GM21381 (cell line): ENCODE measurements at regions not wholly inside any gene's neighbourhood (a gene's known extent, or its start where the extent isn't known, plus 50 kb on each side); places are given as distances from the start of the nearest gene placed in this dataset.
"Not testable (repeated sequence)": the region's sequence is repeated elsewhere in the genome, so short reads cannot be mapped to it uniquely, and the experiment has no call there.

Source experiments
- ATAC-seq: cut with Tn5 transposase; IDR thresholded peaks from one replicate; pipeline ENCODE4 v1.9.1; 2021; ENCODE audit warnings: mild to moderate bottlenecking, moderate library complexity; ENCODE audit not compliant: unreplicated experiment

DNA sequence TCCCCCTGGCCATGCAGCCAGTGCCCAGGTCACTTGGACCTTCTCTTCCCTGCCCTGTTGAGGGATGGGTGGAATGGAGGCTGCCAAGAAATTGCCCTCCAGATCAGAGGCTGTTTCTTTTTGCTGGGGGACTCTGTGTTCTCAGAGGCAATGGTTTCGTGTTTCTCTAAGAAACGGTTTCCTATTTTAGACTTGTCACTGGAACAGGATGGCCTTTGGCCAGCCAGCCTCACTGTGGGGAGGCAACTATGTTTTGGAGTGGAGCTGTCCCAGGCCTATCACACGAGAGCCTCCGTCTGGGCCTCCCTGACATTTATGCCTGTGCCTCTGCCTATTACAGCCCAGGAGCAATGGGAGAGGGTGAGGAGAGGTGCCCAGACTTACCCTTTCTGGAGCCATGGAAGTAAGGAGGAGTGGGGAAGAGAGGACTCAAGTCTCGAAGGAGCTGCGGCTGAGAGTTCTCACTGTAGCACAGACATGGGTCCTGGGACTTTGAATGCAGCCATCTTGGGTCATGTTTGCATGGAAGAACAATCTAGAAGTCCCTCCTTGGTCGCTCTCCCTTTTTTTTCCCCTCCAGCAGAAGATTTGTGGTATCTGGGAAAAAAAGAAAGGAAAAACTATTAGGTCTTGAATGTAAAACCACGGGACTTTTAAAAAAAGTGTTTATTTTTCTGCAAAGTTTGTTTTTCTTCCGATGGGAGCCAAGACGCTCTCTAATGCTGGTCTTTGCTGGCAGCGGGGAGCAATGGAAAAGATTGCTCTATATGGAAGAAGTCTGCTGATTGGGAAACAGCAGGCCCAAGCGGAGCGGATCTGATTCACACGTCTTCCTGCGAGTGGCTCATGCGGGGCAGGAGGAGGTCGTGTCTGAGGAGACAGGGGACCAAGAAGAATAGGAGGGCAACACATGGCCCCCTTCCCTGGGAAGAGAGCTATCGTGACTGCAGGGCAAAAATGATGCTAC is 219.2 kb downstream of the FOXD2 start:
- ATAC-seq: no peak

DNA sequence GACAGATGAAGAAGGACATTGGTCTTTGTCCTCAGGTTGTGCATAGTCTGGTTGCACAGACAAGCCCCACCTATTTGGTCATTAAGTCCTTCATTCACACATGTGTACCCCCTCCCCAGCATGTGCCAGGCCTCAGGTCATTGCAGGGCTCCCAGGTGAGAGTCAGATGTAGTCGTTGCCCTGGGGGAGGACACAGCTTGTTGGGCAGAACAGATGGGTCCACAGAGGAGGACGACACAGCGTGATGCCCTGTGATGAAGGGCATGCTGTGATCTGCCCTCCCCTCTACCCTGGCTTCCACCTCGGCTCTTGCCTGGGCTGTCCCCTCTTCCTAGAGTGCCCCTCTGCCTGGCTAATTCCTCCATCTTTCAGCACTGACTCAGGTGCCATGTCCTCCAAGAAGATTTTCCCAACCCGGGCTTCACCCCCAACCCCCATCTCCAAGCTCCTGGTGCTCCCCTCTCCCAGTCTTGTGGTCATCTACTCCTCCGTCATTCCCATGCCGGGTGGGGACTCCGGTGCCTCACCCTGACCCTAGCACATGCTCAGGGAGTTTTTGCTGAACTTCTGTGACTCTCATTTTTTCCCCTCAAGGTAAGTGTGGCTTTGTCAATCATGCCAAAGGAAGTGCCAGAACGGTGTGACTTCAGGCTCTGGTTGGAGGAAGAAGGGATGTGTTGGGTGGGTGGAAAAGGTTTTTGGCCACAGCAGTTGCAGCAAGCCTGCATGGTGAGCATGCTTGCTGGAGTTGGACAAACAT is 220.5 kb downstream of the FOXD2 start:
- no peak for ATAC-seq

DNA sequence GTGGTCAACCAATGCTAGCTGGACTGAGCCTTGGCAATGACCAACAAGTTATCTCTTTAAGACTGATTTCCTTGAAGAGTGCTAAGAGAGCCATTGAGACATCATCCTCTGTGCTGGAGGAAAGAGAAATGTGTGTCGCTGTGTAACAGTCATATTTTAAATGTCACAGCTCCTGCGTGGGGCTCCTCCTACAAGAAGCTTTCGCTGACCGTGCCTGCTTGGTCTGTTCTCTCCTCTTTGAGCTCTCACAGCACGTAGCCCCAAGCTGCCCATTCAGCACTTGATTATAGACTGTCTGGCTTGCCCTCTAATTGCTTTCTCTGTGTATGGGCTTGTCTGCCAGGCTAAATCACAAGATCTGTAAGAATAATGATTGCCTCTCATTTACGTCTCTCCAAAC is 221.3 kb downstream of the FOXD2 start:
- no peak for ATAC-seq

DNA sequence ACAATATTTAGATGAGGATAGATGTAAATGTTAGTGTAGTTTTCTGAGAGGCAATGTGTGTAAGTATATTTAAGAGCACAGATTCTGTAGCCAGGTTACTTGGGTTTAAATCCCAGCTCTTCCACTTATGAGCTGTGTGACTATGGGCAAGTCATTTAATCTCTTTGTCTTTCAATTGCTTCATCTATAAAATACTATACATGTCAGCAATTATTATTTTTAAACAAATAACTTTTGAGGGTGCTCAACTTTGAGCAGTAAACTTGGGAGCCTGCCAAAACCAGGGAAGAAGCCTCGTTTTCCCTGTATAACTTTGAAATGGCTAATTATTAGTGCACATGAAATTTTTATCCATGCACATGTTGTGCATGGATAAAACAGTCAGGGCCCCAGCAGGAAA is 222.8 kb downstream of the FOXD2 start:
- no peak for ATAC-seq

DNA sequence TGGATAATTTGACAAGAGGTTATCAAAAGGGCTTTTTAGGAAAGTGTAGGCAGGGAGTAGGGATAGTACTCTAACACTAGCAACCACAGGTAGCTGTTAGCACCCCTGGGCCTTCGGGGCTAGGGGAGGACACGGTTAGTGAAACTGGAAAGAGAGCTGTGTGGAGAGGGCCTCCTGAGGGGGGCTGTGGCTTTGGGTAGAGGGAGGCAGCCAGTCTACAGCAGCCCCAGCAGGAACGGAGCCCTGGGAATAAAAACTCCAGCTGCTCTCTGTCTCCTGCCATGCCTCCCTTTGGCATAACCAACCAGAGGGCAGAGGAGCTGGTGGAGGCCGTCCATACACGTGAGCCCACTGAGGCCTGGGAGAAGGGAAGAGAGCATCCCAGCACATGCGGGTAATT is 223.2 kb downstream of the FOXD2 start:
- ATAC-seq: no peak

DNA sequence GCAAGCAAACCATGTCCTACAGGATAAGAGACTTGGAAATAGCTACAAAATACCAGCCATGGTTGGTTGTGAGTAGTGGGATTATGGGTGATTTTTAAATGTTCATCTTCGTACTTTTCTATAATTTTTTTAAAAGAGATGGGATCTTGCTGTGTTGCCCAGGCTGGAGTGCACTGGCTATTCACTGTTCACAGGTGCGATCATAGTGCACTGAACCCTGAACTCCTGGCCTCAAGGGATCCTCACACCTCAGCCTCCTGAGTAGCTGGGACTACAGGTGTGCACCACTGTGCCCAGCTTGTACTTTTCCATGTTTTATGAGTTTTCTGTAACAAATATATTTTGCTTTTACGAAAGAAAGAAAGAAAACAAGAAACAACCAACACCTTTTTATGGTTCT is 224.2 kb downstream of the FOXD2 start:
- ATAC-seq: no peak

DNA sequence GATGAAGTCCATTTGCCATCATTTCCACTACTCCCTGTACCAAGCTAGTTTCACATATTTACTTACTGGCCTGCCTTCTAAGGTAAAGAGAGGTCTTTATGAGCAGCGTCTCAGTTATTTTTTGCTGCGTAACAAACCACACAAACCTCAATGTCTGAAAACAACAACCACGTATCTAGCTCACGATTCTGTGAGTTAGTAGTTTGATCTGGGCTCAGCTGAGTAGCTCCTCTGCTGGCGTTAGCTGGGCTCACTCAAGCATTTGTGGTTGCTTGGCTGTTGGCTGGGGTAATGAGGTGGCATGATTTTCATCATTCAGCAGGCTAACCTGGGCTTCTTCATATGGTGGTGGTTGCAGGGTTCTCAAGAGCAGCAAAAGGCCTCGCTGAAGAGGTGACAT is 225.4 kb downstream of the FOXD2 start:
- ATAC-seq: no peak

DNA sequence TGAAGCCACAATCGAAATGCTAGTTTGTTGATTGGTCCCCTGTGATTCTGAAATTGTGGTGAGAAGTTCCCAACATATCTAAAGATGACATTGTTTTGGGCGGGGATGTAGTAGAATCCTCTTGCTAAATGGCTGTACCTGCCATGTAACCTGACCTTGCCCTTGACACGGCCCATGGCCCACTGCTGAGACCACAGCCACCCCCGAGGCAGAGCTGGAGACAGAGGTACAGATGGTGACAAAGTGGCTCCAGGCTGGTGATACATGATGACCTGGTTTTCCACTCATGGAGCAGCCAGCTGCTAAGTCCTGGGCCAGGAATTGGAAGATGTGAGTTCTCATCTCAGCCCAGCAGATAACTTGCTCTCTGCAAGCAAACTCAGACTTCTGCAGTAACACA is 226.5 kb downstream of the FOXD2 start:
- no peak for ATAC-seq

DNA sequence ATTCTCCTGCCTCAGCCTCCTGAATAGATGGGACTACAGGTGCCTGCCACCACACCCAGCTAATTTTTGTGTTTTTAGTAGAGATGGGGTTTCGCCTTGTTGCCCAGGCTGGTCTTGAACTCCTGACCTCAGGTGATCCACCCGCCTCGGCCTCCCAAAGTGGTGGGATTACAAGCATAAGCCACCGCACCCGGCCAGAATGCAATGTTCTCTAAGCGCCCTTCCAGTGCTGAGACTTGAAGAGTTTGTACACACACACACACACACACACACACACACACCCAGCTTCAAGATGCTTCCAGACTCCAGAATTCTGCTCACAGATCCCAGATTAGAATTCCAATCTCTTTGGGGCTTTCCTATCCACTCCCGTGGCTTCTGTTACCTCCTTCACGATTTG is 227.1 kb downstream of the FOXD2 start:
- not testable (repeated sequence) for ATAC-seq

DNA sequence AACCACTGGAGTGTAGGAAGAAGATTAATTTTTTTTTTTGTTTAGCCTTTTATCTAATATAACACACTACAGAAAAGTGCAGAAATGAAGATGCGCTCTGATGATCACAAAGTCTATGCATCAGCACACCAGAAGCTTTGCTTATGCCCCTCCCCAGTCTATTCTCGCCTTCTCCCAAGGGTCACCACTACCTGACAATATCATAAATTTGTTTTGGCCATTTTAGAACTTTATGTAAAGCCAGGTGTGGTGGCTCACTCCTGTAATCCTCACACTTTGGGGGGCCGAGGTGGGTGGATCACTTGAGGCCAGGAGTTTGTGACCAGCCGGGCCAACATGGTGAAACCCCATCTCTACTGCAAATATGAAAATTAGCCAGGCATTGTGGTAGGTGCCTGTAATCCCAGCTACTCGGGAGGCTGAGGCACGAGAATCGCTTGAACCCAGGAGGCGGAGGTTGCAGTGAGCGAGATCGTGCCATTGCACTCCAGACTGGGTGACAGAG is 231.3 kb downstream of the FOXD2 start:
- ATAC-seq: no peak

DNA sequence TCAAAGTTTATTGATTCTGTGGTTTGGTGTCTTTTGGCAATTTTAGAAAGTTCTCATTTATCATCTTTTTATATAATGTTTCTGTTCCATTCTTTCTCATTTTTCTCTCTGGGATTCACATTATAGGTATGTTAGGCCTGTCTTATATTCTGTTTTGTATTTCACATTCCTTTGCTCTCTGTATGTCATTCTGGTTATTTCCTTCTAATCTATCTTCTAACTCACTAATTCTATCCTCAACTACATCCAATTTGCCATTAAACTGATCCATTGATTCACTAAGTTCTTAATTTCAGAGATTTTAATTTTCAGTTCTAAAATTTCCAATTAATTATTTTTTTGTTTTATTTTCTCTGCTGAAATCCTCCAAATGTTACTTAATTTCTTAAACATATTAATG is 234.8 kb downstream of the FOXD2 start:
- ATAC-seq: no peak

DNA sequence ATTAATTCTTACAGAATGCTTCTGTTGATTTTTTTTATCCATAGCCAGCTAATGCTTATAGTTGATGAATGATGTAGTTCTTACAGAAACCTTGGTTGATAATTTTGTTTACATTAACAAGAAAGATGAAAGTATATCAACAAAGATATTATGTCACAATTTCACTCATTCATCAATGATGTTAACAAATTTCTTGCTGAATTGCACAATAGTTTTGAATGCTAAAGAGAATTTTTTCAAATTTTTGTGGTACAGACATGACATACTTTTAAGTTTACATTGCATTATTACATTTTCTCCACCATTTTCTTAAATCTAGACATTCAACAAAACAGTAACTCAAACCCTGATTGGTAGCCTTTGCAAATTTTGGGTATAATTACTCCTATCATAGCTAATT is 236.3 kb downstream of the FOXD2 start:
- ATAC-seq: no peak

DNA sequence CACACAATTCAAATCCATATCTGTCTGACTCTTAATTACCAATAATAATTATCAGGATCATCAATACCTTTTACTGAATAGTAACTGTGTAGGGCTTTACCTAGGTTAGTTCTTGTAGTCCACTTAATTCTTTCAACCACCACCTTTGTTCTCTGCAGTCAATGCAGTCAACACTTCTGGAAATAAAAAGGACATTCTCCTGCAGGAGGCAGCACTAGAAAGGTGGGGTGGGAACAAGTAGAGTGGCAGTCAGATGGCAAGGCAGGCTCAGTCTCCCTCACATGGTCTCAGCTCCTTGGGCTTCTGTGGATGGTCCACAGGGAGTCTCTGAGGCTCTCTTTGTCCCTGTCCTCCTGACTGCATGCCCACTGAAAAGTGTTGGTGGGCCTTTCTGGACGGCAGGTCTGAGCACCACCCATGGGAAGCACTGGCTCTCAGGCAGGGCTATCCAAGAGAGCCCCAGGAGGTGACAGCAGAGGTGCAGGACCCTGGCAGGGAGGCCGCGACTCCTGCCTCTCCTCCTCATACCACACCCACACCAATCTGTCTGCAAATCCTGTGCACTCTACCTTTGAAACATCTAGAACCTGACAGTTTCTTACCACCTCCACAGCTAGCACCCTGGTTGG is 237.3 kb downstream of the FOXD2 start:
- ATAC-seq: no peak

DNA sequence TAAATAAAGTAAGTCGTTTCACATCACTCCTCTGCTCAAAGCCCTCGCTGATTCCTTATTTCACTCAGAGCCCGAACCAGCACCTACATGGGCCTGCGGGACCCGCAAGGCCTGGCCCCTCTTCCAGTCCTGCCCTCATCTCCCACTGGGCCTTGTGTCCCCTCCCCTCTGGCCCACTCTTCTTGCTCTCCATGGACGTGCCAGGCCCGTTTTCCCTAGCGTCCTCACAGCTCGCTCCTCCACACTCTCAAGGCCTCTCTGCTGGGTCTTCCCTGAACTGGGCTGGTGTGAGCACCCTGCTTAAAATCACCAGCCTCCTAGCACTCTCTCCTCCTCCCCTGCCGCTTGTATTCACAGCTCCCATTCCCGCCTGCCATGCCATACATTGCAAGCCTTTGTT is 237.9 kb downstream of the FOXD2 start:
- ATAC-seq: no peak

DNA sequence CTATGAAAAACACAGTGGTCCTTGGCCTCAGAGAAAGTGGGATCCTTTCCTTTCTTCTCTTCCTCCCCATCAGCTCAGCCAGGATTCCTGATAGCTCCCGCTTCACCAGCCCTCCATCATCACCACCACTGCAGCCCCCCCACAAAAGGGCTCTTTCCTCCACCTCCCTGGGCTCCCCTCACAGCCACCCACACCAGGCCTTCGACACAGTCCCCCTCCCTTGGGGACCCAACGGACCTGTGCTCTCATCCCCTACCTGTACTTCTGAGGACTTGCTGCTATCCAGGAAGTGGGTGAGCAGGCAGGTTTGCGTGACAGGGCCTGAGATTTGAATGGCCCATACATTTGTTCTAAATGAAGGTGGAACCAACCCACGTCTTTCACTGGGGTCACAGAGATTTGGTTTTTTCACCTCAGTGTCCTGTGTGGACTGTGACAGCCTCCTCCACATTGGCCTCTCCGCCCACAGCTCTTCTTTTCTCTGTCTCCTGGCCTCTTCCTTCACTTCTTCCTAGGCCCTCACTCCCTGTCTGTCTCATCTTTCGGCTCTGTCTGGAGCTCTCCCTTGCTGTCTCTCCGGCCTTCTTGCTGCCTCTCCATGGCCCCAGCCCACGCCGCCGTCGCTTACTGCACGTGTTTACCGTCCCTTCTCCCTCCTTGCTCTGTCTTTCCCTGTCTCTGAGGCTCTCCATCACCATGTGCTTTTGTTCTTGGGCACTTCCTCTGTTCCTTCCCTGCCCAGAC is 238.6 kb downstream of the FOXD2 start:
- ATAC-seq: no peak

DNA sequence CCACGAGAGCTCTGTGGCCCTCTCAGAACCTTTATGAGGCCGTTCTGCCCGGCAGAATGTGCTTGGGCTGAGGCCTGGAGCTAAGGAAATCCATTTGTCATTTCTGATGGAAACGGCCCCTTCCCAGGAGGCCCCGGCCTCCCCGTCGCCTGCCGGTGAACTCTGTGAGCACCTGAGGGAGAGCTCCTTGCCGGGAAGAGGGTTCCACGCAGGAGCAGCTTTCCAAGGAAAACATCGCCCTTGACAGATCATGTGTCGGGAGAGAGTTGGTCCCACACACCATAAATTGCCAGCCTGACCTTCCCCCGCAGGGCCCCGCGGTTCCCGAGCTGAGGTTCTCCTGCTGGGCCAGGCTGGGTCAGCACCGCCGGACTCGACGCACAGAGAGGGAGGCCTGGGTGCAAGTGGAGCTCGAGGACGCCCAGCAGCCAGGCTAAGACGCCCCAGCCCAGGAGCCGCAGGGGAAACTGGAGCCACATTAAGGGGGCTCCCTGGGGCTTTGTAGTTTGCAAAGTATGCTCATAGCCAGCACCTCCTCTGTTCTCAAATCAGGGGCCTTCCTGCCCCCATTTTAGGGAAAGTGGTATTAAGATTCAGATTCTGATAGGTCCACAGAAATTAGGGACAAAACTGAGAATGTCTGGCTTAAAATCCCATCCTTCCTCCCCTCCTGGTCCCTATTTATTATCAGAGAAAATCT is 239.5 kb downstream of the FOXD2 start:
- no peak for ATAC-seq

DNA sequence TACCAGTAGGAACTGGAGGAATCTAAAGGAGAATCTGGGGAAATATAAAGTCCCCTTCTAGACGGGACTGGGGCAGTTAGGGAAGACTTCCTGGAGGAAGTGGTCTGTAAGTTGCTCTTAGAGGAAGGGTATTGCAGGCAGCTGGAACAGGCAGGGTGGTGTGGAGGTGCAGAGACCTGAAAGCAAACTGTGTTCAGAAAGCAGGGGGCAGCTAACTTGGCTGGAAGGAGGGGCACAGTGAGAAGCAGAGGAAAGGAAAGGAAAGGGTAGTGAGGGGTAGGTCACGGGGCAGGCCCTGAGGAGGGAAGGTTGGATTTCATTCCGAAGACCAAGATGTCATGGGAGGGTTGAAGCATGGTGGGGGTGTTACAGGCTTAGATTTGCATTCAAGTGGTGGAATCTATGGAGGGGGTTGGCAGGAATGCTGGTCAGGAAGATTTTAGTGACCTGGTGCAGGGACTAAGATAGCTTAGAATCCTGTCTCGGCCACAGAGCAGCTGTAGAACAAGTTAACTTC is 240.7 kb downstream of the FOXD2 start:
- no peak for ATAC-seq

DNA sequence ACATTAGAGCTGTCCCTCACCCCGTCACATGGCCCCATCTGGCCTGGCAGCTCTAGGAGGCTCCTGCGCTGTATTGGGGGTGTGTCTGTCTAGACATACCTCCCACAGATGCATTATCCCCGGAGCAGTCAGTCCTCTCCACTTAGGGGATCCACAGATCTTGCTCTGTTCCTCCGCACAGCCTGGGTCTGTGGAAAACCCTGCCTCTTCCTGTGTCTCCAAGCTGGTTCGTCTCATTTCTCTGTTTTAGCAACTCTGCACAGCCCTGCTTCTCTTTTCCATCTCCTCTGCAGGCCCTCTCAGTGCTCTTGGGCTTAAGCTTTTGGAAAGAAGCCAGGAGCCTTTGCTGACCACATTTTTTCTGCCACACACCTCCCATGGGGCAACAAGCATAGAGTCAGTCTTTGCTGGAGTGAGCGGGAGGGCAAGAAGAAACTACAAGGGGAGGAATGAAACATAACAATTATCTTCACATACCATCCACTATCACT is 241.5 kb downstream of the FOXD2 start:
- no peak for ATAC-seq

DNA sequence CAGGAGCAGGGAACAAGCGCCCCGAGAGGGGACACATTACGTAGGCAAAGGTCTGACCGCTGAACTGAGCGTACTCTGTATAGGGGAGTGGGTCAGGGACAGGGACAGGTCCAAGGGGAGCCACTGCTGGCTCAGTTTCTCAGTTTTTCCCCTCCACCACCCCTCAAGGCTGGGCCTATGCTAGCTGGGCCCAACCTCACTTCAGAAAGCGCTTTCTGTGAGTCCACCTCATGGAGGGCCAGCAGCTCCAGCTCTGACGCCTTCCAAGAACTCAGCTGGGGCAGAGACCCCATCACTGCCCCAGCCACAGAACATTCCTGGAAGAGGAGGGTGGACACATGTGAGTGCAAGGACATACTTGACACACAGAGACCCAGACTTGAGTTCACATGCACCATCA is 242.0 kb downstream of the FOXD2 start:
- no peak for ATAC-seq
